GM12874 (cell line): ENCODE measurements at regions not wholly inside any gene's neighbourhood (a gene's known extent, or its start where the extent isn't known, plus 50 kb on each side); places are given as distances from the start of the nearest gene placed in this dataset.

Source experiments
- CTCF ChIP-seq: IDR thresholded peaks from 2 replicates; pipeline ENCODE4 v1.5.1; 2011; ENCODE audit warnings: low read depth, mild to moderate bottlenecking, control low read depth, low read length, moderate library complexity; ENCODE audit not compliant: insufficient read depth

- no peak for TF ChIP-seq CTCF
Observed at GRCh38 chr1:189237008-189237407, 1240.7 kb downstream of the BRINP3 start.

GRCh38 chr1:189253601-189254350, 1223.9 kb downstream of the BRINP3 start:
- TF ChIP-seq CTCF, result no peak

GRCh38 chr1:189269011-189269410, 1208.7 kb downstream of the BRINP3 start:
- TF ChIP-seq CTCF, result no peak

GRCh38 chr1:189274267-189274666, 1203.4 kb downstream of the BRINP3 start:
- no peak for TF ChIP-seq CTCF

DNA sequence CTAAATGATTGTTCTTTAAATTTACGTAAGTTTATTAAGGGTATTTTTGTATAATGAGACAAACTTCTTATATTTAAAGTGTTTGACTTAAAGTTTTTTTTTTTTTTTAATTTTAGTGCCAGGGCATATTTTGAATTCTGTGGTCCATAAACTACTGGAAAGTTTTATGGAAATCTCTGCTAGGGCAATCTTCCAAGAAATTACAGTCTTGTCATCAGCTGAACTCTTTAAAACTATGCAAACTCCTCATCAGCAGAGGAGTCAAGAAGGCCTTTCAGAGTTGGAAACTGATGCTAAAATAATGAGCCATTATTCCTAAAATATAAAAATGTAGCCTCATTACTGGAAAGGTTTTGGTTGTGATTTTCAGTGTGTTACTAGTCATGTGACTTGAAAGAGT, 1201.9 kb downstream of the BRINP3 start:
- TF ChIP-seq CTCF, result no peak

DNA sequence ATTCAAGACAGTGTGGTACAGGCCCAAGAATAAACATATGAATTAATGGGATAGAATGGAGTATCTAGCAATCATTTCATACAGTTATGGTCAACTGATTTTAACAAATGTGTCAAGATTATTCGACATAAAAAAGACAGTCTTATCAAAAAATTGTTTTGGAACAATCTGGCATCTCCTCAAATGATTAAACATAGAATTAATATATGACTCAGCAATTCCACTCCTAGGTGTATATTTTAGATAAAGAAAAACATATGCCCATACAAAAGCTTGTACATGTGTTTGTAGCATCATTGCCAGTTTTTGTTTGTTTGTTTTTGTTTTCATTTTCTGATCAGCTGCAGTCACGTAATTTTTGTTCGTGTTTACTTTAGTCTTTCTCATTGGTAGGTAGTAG, 1188.3 kb downstream of the BRINP3 start:
- TF ChIP-seq CTCF, result no peak

- no peak for TF ChIP-seq CTCF
Observed at GRCh38 chr1:189301235-189301634, 1176.4 kb downstream of the BRINP3 start.

DNA sequence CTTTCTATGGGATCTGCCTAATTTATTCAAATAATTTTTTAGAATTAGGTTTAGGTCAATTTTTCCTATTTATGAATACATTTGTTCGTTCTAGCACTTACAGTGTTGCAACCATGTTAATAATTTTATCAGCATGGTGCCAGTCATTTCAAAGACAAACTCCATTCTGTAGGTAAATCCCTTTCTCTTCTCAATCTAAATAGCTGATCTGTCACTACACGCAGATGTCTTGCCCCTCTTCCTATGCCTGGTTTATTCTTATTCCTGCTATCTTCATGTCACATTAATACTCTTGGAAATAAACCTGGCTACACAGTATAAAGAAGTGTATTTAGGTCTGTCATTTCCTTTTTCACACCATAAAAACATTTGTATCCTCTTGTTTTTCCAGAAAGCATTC, 1172.4 kb downstream of the BRINP3 start:
- no peak for TF ChIP-seq CTCF
